ENCODE measurements at regions not wholly inside any gene's neighbourhood (a gene's known extent, or its start where the extent isn't known, plus 50 kb on each side); places are given as distances from the start of the nearest gene placed in this dataset.
"Not testable (repeated sequence)": the region's sequence is repeated elsewhere in the genome, so short reads cannot be mapped to it uniquely, and the experiment has no call there.

DNA sequence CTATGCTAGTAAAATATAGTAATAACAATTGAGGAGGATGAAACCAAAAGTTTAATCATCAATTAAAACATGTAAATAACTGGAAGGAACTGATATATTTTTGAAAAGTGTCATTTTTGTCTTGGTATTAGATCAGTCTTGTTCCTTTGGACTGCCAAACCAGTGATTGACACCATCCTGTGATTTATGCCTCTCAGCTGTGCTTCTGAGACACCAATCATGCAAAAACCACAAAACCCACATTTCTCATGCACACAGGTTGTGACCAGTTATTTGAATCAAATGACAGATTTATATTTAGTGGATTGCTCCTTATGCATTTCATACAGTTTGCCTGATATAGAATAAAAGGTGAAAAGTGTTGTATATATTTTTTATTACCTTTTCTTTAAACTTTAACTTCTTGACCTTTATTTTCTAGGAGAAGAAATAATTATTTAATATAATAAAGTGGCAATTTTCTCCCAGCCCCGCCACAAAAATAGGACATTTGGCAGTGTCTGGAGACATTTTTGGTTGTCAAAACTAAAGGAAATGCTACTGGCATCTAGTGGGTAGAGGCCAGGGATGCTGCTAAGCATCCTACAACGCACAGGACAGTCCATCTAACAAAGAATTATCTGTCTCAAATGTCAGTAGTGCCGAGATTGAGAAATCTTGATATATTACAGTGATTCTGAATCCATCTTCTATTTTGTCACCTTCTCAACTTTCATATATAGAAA, 383.6 kb downstream of the BCKDHB start:
- Histone ChIP-seq H2AFZ (no peak overlapping the region), H3K9me3 (ENCODE audit: low read depth) (no peaks in the 10 kb centered on the region), H3K4me3 (no peak overlapping the region), H3K4me2 (no peak overlapping the region), H4K20me1 (ENCODE audit: insufficient read depth, poor library complexity, severe bottlenecking) (no peaks in the 10 kb centered on the region), H3K4me1 (ENCODE audit: insufficient read depth) (no peaks in the 10 kb centered on the region), H3K27ac (no peak overlapping the region), H3K27me3 (no peaks in the 10 kb centered on the region), H3K9me2 (replicated peaks; ENCODE audit: insufficient read depth) (no peaks in the 10 kb centered on the region), H3K36me3 (replicated peaks; ENCODE audit: insufficient read depth, low read depth) (no peaks in the 10 kb centered on the region), H3K79me2 (no peaks in the 10 kb centered on the region)
- DNase-seq (ENCODE audit: low spot score), result no peak
- 85% methylated on average over 3 of the region's 3 CpGs for WGBS (ENCODE audit: low lambda C conversion rate, missing lambda C conversion rate)
- no peak for TF ChIP-seq EZH2 (IDR thresholded peaks at IDR 0.05; ENCODE audit: borderline replicate concordance)

DNA sequence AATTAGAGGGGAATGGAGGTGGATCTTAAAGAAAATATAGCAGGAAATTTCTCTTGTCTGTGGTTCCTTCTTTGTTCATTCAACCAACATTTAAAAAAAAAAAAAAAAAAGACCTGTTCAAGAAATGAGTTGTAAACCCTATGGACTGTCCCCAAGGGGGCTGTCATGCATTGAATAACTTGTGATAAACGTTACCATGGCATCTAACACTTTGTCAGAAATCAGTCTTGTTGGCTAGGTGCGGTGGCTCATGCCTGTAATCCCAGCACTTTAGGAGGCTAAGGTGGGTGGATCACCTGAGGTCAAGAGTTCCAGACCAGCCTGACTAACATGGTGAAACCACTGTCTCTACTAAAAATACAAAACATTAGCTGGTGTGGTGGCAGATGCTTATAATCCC, 381.7 kb downstream of the BCKDHB start:
- Histone ChIP-seq H3K9me2 (replicated peaks; ENCODE audit: insufficient read depth) (no peaks in the 10 kb centered on the region), H3K9me3 (ENCODE audit: low read depth) (no peaks in the 10 kb centered on the region), H3K79me2 (no peaks in the 10 kb centered on the region), H2AFZ (no peak overlapping the region), H4K20me1 (ENCODE audit: insufficient read depth, poor library complexity, severe bottlenecking) (no peaks in the 10 kb centered on the region), H3K27ac (no peak overlapping the region), H3K4me1 (ENCODE audit: insufficient read depth) (no peaks in the 10 kb centered on the region), H3K27me3 (no peaks in the 10 kb centered on the region), H3K4me3 (no peak overlapping the region), H3K36me3 (replicated peaks; ENCODE audit: insufficient read depth, low read depth) (no peaks in the 10 kb centered on the region), H3K4me2 (no peak overlapping the region)
- DNase-seq (ENCODE audit: low spot score), result no peak
- 65% methylated on average over 2 of the region's 2 CpGs for WGBS (ENCODE audit: low lambda C conversion rate, missing lambda C conversion rate)
- no peak for TF ChIP-seq EZH2 (IDR thresholded peaks at IDR 0.05; ENCODE audit: borderline replicate concordance)
- TF ChIP-seq, protein P1, sequence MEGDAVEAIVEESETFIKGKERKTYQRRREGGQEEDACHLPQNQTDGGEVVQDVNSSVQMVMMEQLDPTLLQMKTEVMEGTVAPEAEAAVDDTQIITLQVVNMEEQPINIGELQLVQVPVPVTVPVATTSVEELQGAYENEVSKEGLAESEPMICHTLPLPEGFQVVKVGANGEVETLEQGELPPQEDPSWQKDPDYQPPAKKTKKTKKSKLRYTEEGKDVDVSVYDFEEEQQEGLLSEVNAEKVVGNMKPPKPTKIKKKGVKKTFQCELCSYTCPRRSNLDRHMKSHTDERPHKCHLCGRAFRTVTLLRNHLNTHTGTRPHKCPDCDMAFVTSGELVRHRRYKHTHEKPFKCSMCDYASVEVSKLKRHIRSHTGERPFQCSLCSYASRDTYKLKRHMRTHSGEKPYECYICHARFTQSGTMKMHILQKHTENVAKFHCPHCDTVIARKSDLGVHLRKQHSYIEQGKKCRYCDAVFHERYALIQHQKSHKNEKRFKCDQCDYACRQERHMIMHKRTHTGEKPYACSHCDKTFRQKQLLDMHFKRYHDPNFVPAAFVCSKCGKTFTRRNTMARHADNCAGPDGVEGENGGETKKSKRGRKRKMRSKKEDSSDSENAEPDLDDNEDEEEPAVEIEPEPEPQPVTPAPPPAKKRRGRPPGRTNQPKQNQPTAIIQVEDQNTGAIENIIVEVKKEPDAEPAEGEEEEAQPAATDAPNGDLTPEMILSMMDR (IDR thresholded peaks at IDR 0.05; ENCODE audit: poor library complexity), result no peak
- no peak for TF ChIP-seq EZH2phosphoT487 (IDR thresholded peaks at IDR 0.05; ENCODE audit: low read depth, severe bottlenecking, unreplicated experiment)

DNA sequence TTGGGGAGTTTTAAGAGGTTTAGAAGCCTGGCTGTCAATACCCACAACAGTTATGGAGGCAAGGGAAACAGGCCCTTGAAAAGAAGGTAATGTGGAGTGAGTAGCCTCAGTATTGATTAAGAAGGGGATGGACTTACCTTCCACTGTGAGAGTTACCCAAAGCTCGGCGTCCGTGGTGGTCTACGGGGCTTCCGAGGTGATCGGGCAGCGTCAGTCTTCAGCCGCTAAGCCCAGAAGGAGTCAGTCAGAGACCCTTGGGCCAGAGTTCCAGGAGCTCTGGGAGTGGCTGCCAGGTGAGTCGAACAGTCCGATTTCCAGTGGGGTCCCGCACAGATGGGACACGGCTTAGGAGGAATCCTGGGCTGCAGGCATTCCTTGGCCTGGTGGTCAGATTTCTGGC, 379.0 kb downstream of the BCKDHB start:
- not testable (repeated sequence) for H3K4me1 ChIP-seq (ENCODE audit: insufficient read depth); H3K9me2 ChIP-seq (replicated peaks; ENCODE audit: insufficient read depth); H3K4me2 ChIP-seq; H3K9me3 ChIP-seq (ENCODE audit: low read depth); H3K27ac ChIP-seq; H4K20me1 ChIP-seq (ENCODE audit: insufficient read depth, poor library complexity, severe bottlenecking); H3K36me3 ChIP-seq (replicated peaks; ENCODE audit: insufficient read depth, low read depth); DNase-seq (ENCODE audit: low spot score); H3K27me3 ChIP-seq; H2AFZ ChIP-seq; H3K4me3 ChIP-seq; H3K79me2 ChIP-seq
- 96% methylated on average over 12 of the region's 12 CpGs for WGBS (ENCODE audit: low lambda C conversion rate, missing lambda C conversion rate)

DNA sequence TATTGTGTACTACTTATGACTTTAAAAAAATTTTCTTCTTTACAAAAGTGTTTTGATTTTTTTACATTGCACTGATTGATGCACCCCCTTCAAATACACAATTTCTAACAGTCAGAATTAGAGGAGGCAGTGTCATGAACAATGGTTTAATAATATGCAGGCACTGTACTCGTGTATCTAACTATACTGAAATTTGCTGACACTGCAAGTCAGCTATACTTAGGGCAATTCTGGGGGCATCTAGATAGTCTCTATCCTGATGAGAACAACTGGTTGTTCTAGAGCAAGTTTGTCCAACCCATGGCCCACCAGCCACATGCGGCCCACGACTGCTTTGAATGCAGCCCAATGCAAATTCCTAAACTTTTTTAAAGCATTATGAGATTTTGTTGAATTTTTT, 375.6 kb downstream of the BCKDHB start:
- Histone ChIP-seq H3K9me2 (replicated peaks; ENCODE audit: insufficient read depth) (no peaks in the 10 kb centered on the region), H3K9me3 (ENCODE audit: low read depth) (no peaks in the 10 kb centered on the region), H3K4me3 (no peak overlapping the region), H3K36me3 (replicated peaks; ENCODE audit: insufficient read depth, low read depth) (no peaks in the 10 kb centered on the region), H3K27ac (no peak overlapping the region), H4K20me1 (ENCODE audit: insufficient read depth, poor library complexity, severe bottlenecking) (no peaks in the 10 kb centered on the region), H3K4me1 (ENCODE audit: insufficient read depth) (no peaks in the 10 kb centered on the region), H2AFZ (no peak overlapping the region), H3K79me2 (no peaks in the 10 kb centered on the region), H3K4me2 (no peak overlapping the region), H3K27me3 (no peaks in the 10 kb centered on the region)
- DNase-seq (ENCODE audit: low spot score), result no peak
- 97% methylated on average over 3 of the region's 3 CpGs for WGBS (ENCODE audit: low lambda C conversion rate, missing lambda C conversion rate)
- no peak for TF ChIP-seq EZH2 (IDR thresholded peaks at IDR 0.05; ENCODE audit: borderline replicate concordance)

DNA sequence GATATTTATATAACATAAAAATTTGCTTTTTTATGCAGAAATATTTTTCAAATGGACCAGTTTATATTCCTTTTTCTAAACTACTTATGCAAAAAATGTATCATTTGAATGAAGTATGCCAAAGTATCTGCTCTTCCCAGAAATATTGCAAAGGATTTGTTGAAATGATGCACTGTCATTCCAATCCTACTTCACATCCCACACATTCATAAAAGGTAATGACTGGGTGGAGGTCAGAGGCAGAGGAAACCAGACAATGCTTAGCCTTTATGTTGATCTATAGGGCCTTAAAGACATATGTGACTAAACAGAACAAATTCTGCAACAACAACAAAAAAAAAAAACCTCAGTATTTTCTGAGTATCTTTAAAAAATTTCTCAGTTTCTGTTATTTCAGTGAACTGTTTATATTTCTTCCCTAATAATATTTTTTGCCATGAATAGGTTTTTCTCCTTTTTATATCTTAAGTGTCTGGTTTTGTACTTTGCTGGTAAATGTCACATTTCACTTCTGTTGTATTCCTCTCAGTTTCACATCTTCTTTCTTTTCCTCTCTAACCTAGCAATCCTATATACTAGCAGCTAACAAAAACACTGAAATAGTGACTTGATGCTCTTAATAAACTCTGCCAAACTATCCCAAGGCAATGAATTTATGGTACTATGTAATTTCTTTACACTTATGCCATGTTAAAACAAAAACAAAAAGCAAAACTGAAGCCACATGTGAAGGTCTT, 374.1 kb downstream of the BCKDHB start:
- Histone ChIP-seq H3K36me3 (replicated peaks; ENCODE audit: insufficient read depth, low read depth) (no peaks in the 10 kb centered on the region), H3K27ac (no peak overlapping the region), H3K4me2 (no peak overlapping the region), H2AFZ (no peak overlapping the region), H3K4me1 (ENCODE audit: insufficient read depth) (no peaks in the 10 kb centered on the region), H3K9me2 (replicated peaks; ENCODE audit: insufficient read depth) (no peaks in the 10 kb centered on the region), H3K79me2 (no peaks in the 10 kb centered on the region), H3K9me3 (ENCODE audit: low read depth) (no peaks in the 10 kb centered on the region), H4K20me1 (ENCODE audit: insufficient read depth, poor library complexity, severe bottlenecking) (no peaks in the 10 kb centered on the region), H3K4me3 (no peak overlapping the region), H3K27me3 (no peaks in the 10 kb centered on the region)
- TF ChIP-seq EZH2 (IDR thresholded peaks at IDR 0.05; ENCODE audit: borderline replicate concordance) (no peak), EZH2phosphoT487 (IDR thresholded peaks at IDR 0.05; ENCODE audit: low read depth, severe bottlenecking, unreplicated experiment) (no peak)
- TF ChIP-seq, protein P1 (IDR thresholded peaks at IDR 0.05; ENCODE audit: poor library complexity), result no peak
- no peak for DNase-seq (ENCODE audit: low spot score)

Measured in hepatocyte (in vitro differentiated cells).